H9 (cell line): ENCODE measurements at regions not wholly inside any gene's neighbourhood (a gene's known extent, or its start where the extent isn't known, plus 50 kb on each side); places are given as distances from the start of the nearest gene placed in this dataset.

ENCODE experiments used
- DNase-seq: peaks from one replicate; pipeline ENCODE4 v3.0.0-alpha.2; 2017
- H2AFZ ChIP-seq: one replicate; pipeline ENCODE4 v1.6.1; 2013; ENCODE audit warnings: mild to moderate bottlenecking, low read length, control low read depth, moderate library complexity
- H2AK5ac ChIP-seq: 2 replicates; pipeline ENCODE4 v1.6.1; 2013; ENCODE audit warnings: low read length, control low read depth, mixed read lengths; ENCODE audit not compliant: insufficient read length
- H2BK120ac ChIP-seq: one replicate; pipeline ENCODE4 v1.6.1; 2013; ENCODE audit warnings: low read depth, mild to moderate bottlenecking, low read length, control low read depth, inconsistent platforms; ENCODE audit not compliant: poor library complexity, severe bottlenecking
- H2BK12ac ChIP-seq: 2 replicates; pipeline ENCODE4 v1.6.1; 2013; ENCODE audit warnings: low read length, control low read depth, mixed read lengths, low read depth; ENCODE audit not compliant: insufficient read length
- H2BK15ac ChIP-seq: 2 replicates; pipeline ENCODE4 v1.6.1; 2013; ENCODE audit warnings: low read depth, low read length, control low read depth
- H2BK20ac ChIP-seq: one replicate; pipeline ENCODE4 v1.6.1; 2013; ENCODE audit warnings: low read depth, mild to moderate bottlenecking, low read length, control low read depth, inconsistent platforms; ENCODE audit not compliant: poor library complexity, severe bottlenecking
- H2BK5ac ChIP-seq: 2 replicates; pipeline ENCODE4 v1.6.1; 2013; ENCODE audit warnings: low read length, control low read depth, mixed read lengths; ENCODE audit not compliant: insufficient read length
- H3K14ac ChIP-seq: 2 replicates; pipeline ENCODE4 v1.6.1; 2013; ENCODE audit warnings: low read length, control low read depth; ENCODE audit not compliant: insufficient read depth
- H3K18ac ChIP-seq: 2 replicates; pipeline ENCODE4 v1.6.1; 2013; ENCODE audit warnings: low read depth, mild to moderate bottlenecking, mixed read lengths, low read length, control low read depth; ENCODE audit not compliant: insufficient read length
- H3K23ac ChIP-seq: 2 replicates; pipeline ENCODE4 v1.6.1; 2013; ENCODE audit warnings: low read length, control low read depth, mixed read lengths, low read depth; ENCODE audit not compliant: insufficient read length
- H3K23me2 ChIP-seq: 2 replicates; pipeline ENCODE4 v1.6.1; 2013; ENCODE audit warnings: low read depth, mild to moderate bottlenecking, mixed read lengths, low read length, control low read depth; ENCODE audit not compliant: insufficient read length, poor library complexity, severe bottlenecking
- H3K27ac ChIP-seq: 2 replicates; pipeline ENCODE4 v1.5.1; 2013; ENCODE audit warnings: low read length, control low read depth, mixed read lengths, low read depth; ENCODE audit not compliant: insufficient read length
- H3K27me3 ChIP-seq: 2 replicates; pipeline ENCODE4 v1.6.1; 2013; ENCODE audit warnings: low read length, control low read depth, inconsistent platforms; ENCODE audit not compliant: insufficient read depth
- H3K4ac ChIP-seq: 2 replicates; pipeline ENCODE4 v1.6.1; 2013; ENCODE audit warnings: low read depth, mild to moderate bottlenecking, control low read depth, inconsistent platforms, low read length, moderate library complexity
- H3K4me1 ChIP-seq: 2 replicates; pipeline ENCODE4 v1.6.1; 2013; ENCODE audit warnings: low read length, control low read depth, inconsistent platforms; ENCODE audit not compliant: insufficient read depth
- H3K4me2 ChIP-seq: 2 replicates; pipeline ENCODE4 v1.6.1; 2013; ENCODE audit warnings: low read length, control low read depth, mixed read lengths; ENCODE audit not compliant: insufficient read length, insufficient read depth
- H3K56ac ChIP-seq: 2 replicates; pipeline ENCODE4 v1.6.1; 2013; ENCODE audit warnings: low read depth, mild to moderate bottlenecking, mixed read lengths, low read length, control low read depth; ENCODE audit not compliant: insufficient read length
- H3K79me1 ChIP-seq: 2 replicates; pipeline ENCODE4 v1.6.1; 2013; ENCODE audit warnings: low read depth, mild to moderate bottlenecking, moderate library complexity, low read length, control low read depth, inconsistent platforms; ENCODE audit not compliant: insufficient read depth, poor library complexity, severe bottlenecking
- H3K79me2 ChIP-seq: 2 replicates; pipeline ENCODE4 v1.6.1; 2013; ENCODE audit warnings: low read length, control low read depth, inconsistent platforms; ENCODE audit not compliant: insufficient read depth
- H3K9ac ChIP-seq: 2 replicates; pipeline ENCODE4 v1.6.1; 2013; ENCODE audit warnings: low read length, control low read depth, mixed read lengths; ENCODE audit not compliant: insufficient read length; ENCODE audit errors: extremely low read depth
- H3K9me3 ChIP-seq: one replicate; pipeline ENCODE4 v1.6.1; 2013; ENCODE audit warnings: low read depth, low read length, inconsistent platforms; ENCODE audit not compliant: control insufficient read depth
- H3T11ph ChIP-seq: one replicate; pipeline ENCODE4 v1.6.1; 2013; ENCODE audit warnings: mild to moderate bottlenecking, low read length, control low read depth, inconsistent platforms
- H4K20me1 ChIP-seq: one replicate; pipeline ENCODE4 v1.6.1; 2013; ENCODE audit not compliant: control insufficient read depth, insufficient read length, insufficient read depth
- H4K5ac ChIP-seq: 2 replicates; pipeline ENCODE4 v1.6.1; 2013; ENCODE audit warnings: low read depth, mild to moderate bottlenecking, mixed read lengths, low read length, control low read depth; ENCODE audit not compliant: insufficient read length
- H4K8ac ChIP-seq: replicated peaks from 2 replicates; pipeline ENCODE4 v1.6.1; 2013; ENCODE audit warnings: low read length, control low read depth, mixed read lengths, low read depth; ENCODE audit not compliant: insufficient read length
- H4K91ac ChIP-seq: 2 replicates; pipeline ENCODE4 v1.6.1; 2013; ENCODE audit warnings: low read depth, mild to moderate bottlenecking, moderate library complexity, mixed read lengths, low read length, control low read depth; ENCODE audit not compliant: insufficient read length
- H3K27ac Mint-ChIP-seq, 3 experiments: 2 replicates in 2 of 3; 3 replicates in 1 of 3; pipeline ENCODE4 v1.8.0; 2020 to 2021; ENCODE audit warnings: mixed read lengths in 3 of 3, mild to moderate bottlenecking in 1 of 3, moderate library complexity in 1 of 3
- H3K27me3 Mint-ChIP-seq: 2 replicates; pipeline ENCODE4 v1.8.0; 2021; ENCODE audit warnings: low read depth, mild to moderate bottlenecking, moderate library complexity, mixed read lengths
- H3K36me3 Mint-ChIP-seq, 3 experiments: 2 replicates in 2 of 3; 3 replicates in 1 of 3; pipeline ENCODE4 v1.8.0; 2020 to 2021; ENCODE audit warnings: low read depth in 3 of 3, mixed read lengths in 3 of 3; ENCODE audit not compliant: insufficient read depth in 1 of 3
- H3K4me1 Mint-ChIP-seq, 2 experiments: 2 replicates each; pipeline ENCODE4 v1.8.0; 2020; ENCODE audit warnings: mixed read lengths in 2 of 2
- H3K4me3 Mint-ChIP-seq, 2 experiments: 2 replicates in 1 of 2; 3 replicates in 1 of 2; pipeline ENCODE4 v1.8.0; 2020 to 2021; ENCODE audit warnings: mild to moderate bottlenecking in 2 of 2, mixed read lengths in 2 of 2, moderate library complexity in 1 of 2
- H3K9me3 Mint-ChIP-seq, 2 experiments: 2 replicates in 1 of 2; 3 replicates in 1 of 2; pipeline ENCODE4 v1.8.0; 2020; ENCODE audit warnings: mild to moderate bottlenecking in 2 of 2, mixed read lengths in 2 of 2, moderate library complexity in 1 of 2
- WGBS: extraction: QIAGEN DNeasy Blood & Tissue Kit; methylation state at CpG from one replicate; pipeline ENCODE4 v1.1.7; 2013; ENCODE audit warnings: missing lambda C conversion rate, low lambda C conversion rate, mixed read lengths; ENCODE audit not compliant: insufficient read length; ENCODE audit errors: extremely low coverage; 5-methylcytosine and 5-hydroxymethylcytosine counted together
- TF ChIP-seq, protein P1 (sequence below): fragments of 200-600 bp; sonication (generic); conservative IDR thresholded peaks from 3 replicates; pipeline ENCODE4 v1.8.0; 2021; ENCODE audit warnings: antibody characterized with exemption, mild to moderate bottlenecking

DNA sequence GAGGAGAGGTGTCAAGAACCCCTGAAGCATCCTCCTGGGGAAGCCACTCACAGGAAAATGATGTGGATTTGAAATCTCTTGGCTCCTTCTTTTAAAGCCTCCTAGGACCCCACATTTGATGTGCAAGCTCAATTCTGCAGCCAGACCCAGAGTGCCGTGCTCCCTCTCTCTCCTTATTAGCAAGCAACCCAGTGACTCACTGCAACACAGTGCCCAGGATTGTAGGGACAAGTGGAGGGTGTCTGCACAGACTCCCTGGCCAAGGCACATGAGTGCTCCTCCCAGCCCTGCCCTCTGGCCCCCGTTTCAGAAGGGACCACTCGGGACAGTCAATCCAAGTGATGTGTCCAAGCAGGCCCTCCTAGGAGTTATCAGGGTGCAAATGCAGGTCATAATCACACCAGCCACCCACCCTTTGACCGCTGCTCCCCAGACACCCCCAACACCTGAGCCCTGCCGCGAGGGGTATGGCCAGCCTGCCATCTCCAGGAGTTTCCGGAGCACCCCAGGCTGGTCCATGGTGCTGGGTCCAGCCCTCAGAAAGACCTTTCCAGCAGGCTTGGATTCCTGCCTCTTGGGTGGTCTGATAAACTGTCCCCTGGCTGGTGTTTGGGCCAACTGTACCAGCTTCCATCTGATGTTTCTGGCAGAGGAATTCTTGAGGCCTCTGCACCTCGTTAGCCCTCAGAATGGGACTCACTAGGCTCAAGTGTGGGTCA is 54.5 kb upstream of the CXCL12 start:
- Histone ChIP-seq H3K9ac (no peak overlapping the region), H3K27me3 (no peaks in the 10 kb centered on the region), H3K4ac (no peak overlapping the region), H4K20me1 (no peaks in the 10 kb centered on the region), H3K23ac (no peak overlapping the region), H2AFZ (no peak overlapping the region), H3K23me2 (no peaks in the 10 kb centered on the region), H3K9me3 (no peaks in the 10 kb centered on the region), H2AK5ac (no peak overlapping the region), H3K79me2 (no peaks in the 10 kb centered on the region), H3K4me1 (no peaks in the 10 kb centered on the region), H3T11ph (no peak overlapping the region), H3K27ac (no peak overlapping the region), H3K79me1 (no peaks in the 10 kb centered on the region), H4K5ac (no peak overlapping the region), H4K91ac (no peak overlapping the region), H2BK120ac (no peak overlapping the region), H4K8ac (no peak overlapping the region), H2BK5ac (no peak overlapping the region), H2BK12ac (no peak overlapping the region), H3K14ac (no peak overlapping the region), H3K4me2 (no peak overlapping the region), H2BK20ac (no peak overlapping the region), H3K18ac (no peak overlapping the region), H2BK15ac (no peak overlapping the region), H3K56ac (no peak overlapping the region)
- Mint-ChIP-seq H3K27ac (no peak overlapping the region), H3K36me3 (peaks cover 0 to 8% (median 7%) of the 10 kb centered on the region in 3 experiments; a peak in 4 of 7 replicates), H3K4me3 (no peak overlapping the region), H3K4me1 (no peaks in the 10 kb centered on the region), H3K9me3 (peaks cover 24 to 32% of the 10 kb centered on the region in 2 experiments; a peak in 4 of 5 replicates), H3K27me3 (peaks cover 4% of the 10 kb centered on the region)
- DNase-seq, result no peak
- no CpG with 5 or more reads among the region's 8 CpGs for WGBS
- TF ChIP-seq, protein P1, sequence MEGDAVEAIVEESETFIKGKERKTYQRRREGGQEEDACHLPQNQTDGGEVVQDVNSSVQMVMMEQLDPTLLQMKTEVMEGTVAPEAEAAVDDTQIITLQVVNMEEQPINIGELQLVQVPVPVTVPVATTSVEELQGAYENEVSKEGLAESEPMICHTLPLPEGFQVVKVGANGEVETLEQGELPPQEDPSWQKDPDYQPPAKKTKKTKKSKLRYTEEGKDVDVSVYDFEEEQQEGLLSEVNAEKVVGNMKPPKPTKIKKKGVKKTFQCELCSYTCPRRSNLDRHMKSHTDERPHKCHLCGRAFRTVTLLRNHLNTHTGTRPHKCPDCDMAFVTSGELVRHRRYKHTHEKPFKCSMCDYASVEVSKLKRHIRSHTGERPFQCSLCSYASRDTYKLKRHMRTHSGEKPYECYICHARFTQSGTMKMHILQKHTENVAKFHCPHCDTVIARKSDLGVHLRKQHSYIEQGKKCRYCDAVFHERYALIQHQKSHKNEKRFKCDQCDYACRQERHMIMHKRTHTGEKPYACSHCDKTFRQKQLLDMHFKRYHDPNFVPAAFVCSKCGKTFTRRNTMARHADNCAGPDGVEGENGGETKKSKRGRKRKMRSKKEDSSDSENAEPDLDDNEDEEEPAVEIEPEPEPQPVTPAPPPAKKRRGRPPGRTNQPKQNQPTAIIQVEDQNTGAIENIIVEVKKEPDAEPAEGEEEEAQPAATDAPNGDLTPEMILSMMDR, result no peak
